Common myeloid progenitor, CD34-positive (primary cell): ENCODE measurements at regions not wholly inside any gene's neighbourhood (a gene's known extent, or its start where the extent isn't known, plus 50 kb on each side); places are given as distances from the start of the nearest gene placed in this dataset.
"Not testable (repeated sequence)": the region's sequence is repeated elsewhere in the genome, so short reads cannot be mapped to it uniquely, and the experiment has no call there.

Experiments
- CTCF ChIA-PET: fragments of 350-600 bp; sonication (Branson Sonifier 250); formaldehyde crosslinking; loops from one replicate; lab custom pipeline; 2021; ENCODE audit warnings: antibody characterized with exemption; lab: Charles Lee
- POLR2A ChIA-PET: fragments of 350-600 bp; sonication (Branson Sonifier 250); formaldehyde crosslinking; loops from one replicate; lab custom pipeline; 2021; ENCODE audit warnings: antibody characterized with exemption; lab: Charles Lee
- DNase-seq, 3 donors: peaks; one replicate each; pipeline versions ENCODE4 v3.0.0 to v3.0.0-alpha.2; 2013
- H3K27ac ChIP-seq, 2 experiments: 1 replicate in 1 of 2; 2 replicates in 1 of 2; pipeline ENCODE4 v1.7.0; 2013; ENCODE audit warnings: inconsistent platforms in 2 of 2, low read length in 2 of 2, mild to moderate bottlenecking in 2 of 2, low read depth in 1 of 2, moderate library complexity in 1 of 2; ENCODE audit not compliant: severe bottlenecking in 2 of 2, insufficient read depth in 1 of 2, poor library complexity in 1 of 2
- H3K27me3 ChIP-seq, 5 experiments: replicated peaks in 2 of 5; 1 replicate in 3 of 5; 2 replicates in 2 of 5; pipeline versions ENCODE4 v1.6.1 to v1.7.0; 2013; ENCODE audit warnings: low read length in 4 of 5, mild to moderate bottlenecking in 2 of 5, moderate library complexity in 2 of 5, inconsistent platforms in 1 of 5; ENCODE audit not compliant: insufficient read depth in 5 of 5, control insufficient read depth in 4 of 5
- H3K36me3 ChIP-seq, 4 experiments: 1 replicate in 2 of 4; 2 replicates in 2 of 4; pipeline versions ENCODE4 v1.6.1 to v1.7.0; 2013; ENCODE audit warnings: low read length in 3 of 4, control low read depth in 1 of 4, mild to moderate bottlenecking in 1 of 4; ENCODE audit not compliant: control insufficient read depth in 4 of 4, insufficient read depth in 4 of 4
- H3K4me1 ChIP-seq, 4 experiments: 1 replicate in 3 of 4; 2 replicates in 1 of 4; pipeline versions ENCODE4 v1.6.1 to v1.7.1; 2013; ENCODE audit warnings: low read length in 3 of 4, mild to moderate bottlenecking in 3 of 4, control low read depth in 1 of 4, inconsistent platforms in 1 of 4, moderate library complexity in 1 of 4; ENCODE audit not compliant: control insufficient read depth in 4 of 4, insufficient read depth in 4 of 4; ENCODE audit errors: control extremely low read depth in 1 of 4
- H3K4me3 ChIP-seq, 7 experiments: 1 replicate in 4 of 7; 2 replicates in 3 of 7; pipeline versions ENCODE4 v1.5.1 to v1.7.0; 2013; ENCODE audit warnings: mild to moderate bottlenecking in 7 of 7, low read length in 6 of 7, moderate library complexity in 6 of 7, inconsistent platforms in 2 of 7, low read depth in 2 of 7, control low read depth in 1 of 7; ENCODE audit not compliant: insufficient read depth in 4 of 7, control insufficient read depth in 1 of 7; ENCODE audit errors: extremely low read depth in 1 of 7
- H3K9me3 ChIP-seq, 5 experiments: 1 replicate in 4 of 5; 2 replicates in 1 of 5; pipeline versions ENCODE4 v1.6.1 to v1.7.1; 2013; ENCODE audit warnings: low read length in 4 of 5, mild to moderate bottlenecking in 2 of 5, inconsistent platforms in 1 of 5, low read depth in 1 of 5, moderate library complexity in 1 of 5; ENCODE audit not compliant: control insufficient read depth in 4 of 5, insufficient read depth in 2 of 5; ENCODE audit errors: control extremely low read depth in 1 of 5
- WGBS: methylation state at CpG from one replicate; pipeline ENCODE4 v1.1.5; 2013; ENCODE audit not compliant: insufficient coverage; 5-methylcytosine and 5-hydroxymethylcytosine counted together

GRCh38 chrX:119334468-119335050 is 64.6 kb upstream of the SLC25A43 start:
- H3K27me3 ChIP-seq, H3K9me3 ChIP-seq, DNase-seq, CTCF ChIA-PET, H3K4me3 ChIP-seq, H3K36me3 ChIP-seq, POLR2A ChIA-PET, H3K4me1 ChIP-seq, H3K27ac ChIP-seq: not testable (repeated sequence)
- 93% methylated on average over 8 of the region's 20 CpGs for WGBS

GRCh38 chrX:119337201-119337600 is 61.9 kb upstream of the SLC25A43 start:
- CTCF ChIA-PET = no interaction called here
- H3K27me3 ChIP-seq = no peaks in the 10 kb centered on the region
- POLR2A ChIA-PET = no interaction called here
- no peak overlapping the region for H3K4me3 ChIP-seq
- 67% methylated on average over 1 of the region's 4 CpGs for WGBS
- DNase-seq = no peak
- peaks cover 0 to 5% (median 0%) of the 10 kb centered on the region in 5 experiments for H3K9me3 ChIP-seq
- H3K4me1 ChIP-seq = no peaks in the 10 kb centered on the region
- no peaks in the 10 kb centered on the region for H3K36me3 ChIP-seq
- H3K27ac ChIP-seq = no peak overlapping the region

- CTCF ChIA-PET = no interaction called here
- Histone ChIP-seq H3K27ac (no peak overlapping the region), H3K27me3 (peaks cover 0 to 4% (median 0%) of the 10 kb centered on the region in 5 experiments), H3K4me1 (peaks cover 0 to 2% (median 0%) of the 10 kb centered on the region in 4 experiments), H3K9me3 (peaks cover 0 to 5% (median 0%) of the 10 kb centered on the region in 5 experiments), H3K36me3 (no peaks in the 10 kb centered on the region), H3K4me3 (no peak overlapping the region)
- DNase-seq = no peak
- WGBS = 81% methylated on average over 6 of the region's 6 CpGs
- POLR2A ChIA-PET = no interaction called here
Measured at GRCh38 chrX:119340606-119341205, 58.4 kb upstream of the SLC25A43 start.

- DNase-seq = peak; percentile 0 to 33 (median 19)
- H3K36me3 ChIP-seq = no peaks in the 10 kb centered on the region
- H3K4me1 ChIP-seq = peaks cover 0 to 2% (median 0%) of the 10 kb centered on the region in 4 experiments
- ChIA-PET POLR2A (no interaction called here), CTCF (interaction anchor here (1.4 kb wide), 1 partner anchor 8 kb away, joined by 4 read pairs; no protein-coding TSS in a partner anchor)
- no peak overlapping the region for H3K27ac ChIP-seq
- peaks cover 0 to 4% (median 0%) of the 10 kb centered on the region in 5 experiments for H3K27me3 ChIP-seq
- no peak overlapping the region for H3K4me3 ChIP-seq
- peaks cover 0 to 2% (median 0%) of the 10 kb centered on the region in 5 experiments for H3K9me3 ChIP-seq
Measured at GRCh38 chrX:119343856-119344255, 55.3 kb upstream of the SLC25A43 start.
